Erythroblast (primary cell): ENCODE measurements at regions not wholly inside any gene's neighbourhood (a gene's known extent, or its start where the extent isn't known, plus 50 kb on each side); places are given as distances from the start of the nearest gene placed in this dataset.

ENCODE experiments used
- GATA1 ChIP-seq: IDR thresholded peaks from 2 replicates; pipeline ENCODE4 v1.6.1; 2011; ENCODE audit warnings: low read depth, mild to moderate bottlenecking, control low read depth, low read length, moderate library complexity
- POLR2A ChIP-seq: IDR thresholded peaks from 2 replicates; pipeline ENCODE4 v1.6.1; 2011; ENCODE audit warnings: mild to moderate bottlenecking, low read length

DNA sequence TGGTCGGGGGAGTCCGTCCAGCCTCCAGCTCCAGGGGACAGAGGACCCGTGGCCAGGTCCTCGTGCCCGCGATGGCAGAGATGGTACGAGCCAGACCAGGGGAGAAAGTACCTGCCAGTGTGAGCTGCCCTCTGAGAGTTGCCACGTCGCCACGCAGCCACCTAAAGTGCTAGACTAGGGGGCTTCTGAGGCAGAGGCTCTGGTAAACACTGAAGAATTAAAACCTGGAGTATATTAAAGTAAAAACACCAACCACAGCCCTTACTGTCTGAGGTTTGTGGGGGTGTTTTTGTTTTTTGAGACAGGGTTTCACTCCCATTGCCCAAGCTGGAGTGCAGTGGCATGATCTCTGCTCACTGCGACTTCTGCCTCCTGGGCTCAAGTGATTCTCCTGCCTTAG is 60.1 kb upstream of the SORCS2 start:
- no peak for TF ChIP-seq POLR2A
- no peak for TF ChIP-seq GATA1
